Ovary (tissue), 7 donors: ENCODE measurements at regions not wholly inside any gene's neighbourhood (a gene's known extent, or its start where the extent isn't known, plus 50 kb on each side); places are given as distances from the start of the nearest gene placed in this dataset.

Source experiments
- DNase-seq, 5 donors: peaks; one replicate each; pipeline ENCODE4 v3.0.0-alpha.2; 2019 to 2020
- H3K27ac ChIP-seq, 2 donors: fragments of 200-600 bp; one replicate each; pipeline versions ENCODE4 v1.5.1 to v1.8.0; 2019 to 2022
- H3K27me3 ChIP-seq: fragments of 200-600 bp; one replicate; pipeline ENCODE4 v1.8.0; 2022
- H3K36me3 ChIP-seq: fragments of 200-600 bp; sonication (generic); one replicate; pipeline ENCODE4 v1.5.1; 2019
- H3K4me1 ChIP-seq: one replicate; pipeline ENCODE4 v1.8.1; 2013; ENCODE audit warnings: mild to moderate bottlenecking, moderate library complexity; ENCODE audit not compliant: insufficient read depth
- H3K4me3 ChIP-seq: fragments of 200-600 bp; sonication (generic); one replicate; pipeline ENCODE4 v1.5.1; 2017
- H3K9me3 ChIP-seq, 2 donors: fragments of 200-600 bp in 1 of 2; sonication (generic) in 1 of 2; one replicate each; pipeline versions ENCODE4 v1.5.1 to v1.8.1; 2013 to 2019; ENCODE audit warnings: mild to moderate bottlenecking in 1 of 2, moderate library complexity in 1 of 2
- CTCF ChIP-seq, 3 donors: fragments of 450-650 bp in 2 of 3; fragments of 200-600 bp in 1 of 3; IDR thresholded peaks; one replicate each; pipeline versions ENCODE4 v1.5.1 to v1.8.0; 2016 to 2022; ENCODE audit warnings: antibody characterized with exemption in 3 of 3, mild to moderate bottlenecking in 1 of 3
- EP300 ChIP-seq: sonication (generic); formaldehyde crosslinking; IDR thresholded peaks from one replicate; pipeline ENCODE4 v1.6.1; 2017; ENCODE audit warnings: antibody characterized with exemption
- POLR2A ChIP-seq: fragments of 450-650 bp; IDR thresholded peaks from one replicate; pipeline ENCODE4 v1.6.1; 2017; ENCODE audit warnings: antibody characterized with exemption, mild to moderate bottlenecking, moderate library complexity
- WGBS, 3 donors: extraction: QIAGEN DNeasy Blood & Tissue Kit in 1 of 3; methylation state at CpG; one replicate each; pipeline versions ENCODE4 v1.1.5 to v1.1.7; 2013 to 2017; 5-methylcytosine and 5-hydroxymethylcytosine counted together
- intact Hi-C, 4 donors: fragments of 100-400 bp; cut with DNase I; formaldehyde crosslinking; loops; one replicate each; pipeline versions ENCODE4 v1.11.0 to v1.15.1; 2022 to 2023
- donor health status: DM: no; HTN: no; CAD: no; lungs with moderate emphysema.
- donor health status: DM: no; HTN: no; CAD: no.
- donor health status: Bipolar disorder and iron deficiency.
- donor health status: DM: no; HTN: no; CAD: no.
- donor health status: DM: yes; HTN: yes; CAD: no.

GRCh38 chr14:101132588-101132987 lies 229.1 kb upstream of the RTL1 start:
- Histone ChIP-seq H3K27ac (no peak overlapping the region), H3K4me1 (no peaks in the 10 kb centered on the region), H3K27me3 (no peaks in the 10 kb centered on the region), H3K4me3 (no peak overlapping the region), H3K36me3 (no peaks in the 10 kb centered on the region), H3K9me3 (no peaks in the 10 kb centered on the region)
- intact Hi-C loops, result no loop called here
- TF ChIP-seq POLR2A, result no peak
- TF ChIP-seq CTCF (IDR thresholded peaks at IDR 0.05), result no peak
- TF ChIP-seq EP300, result no peak
- no peak for DNase-seq
- WGBS, 3 donors, result 55 to 73% (median 71%) methylated on average over 7 of the region's 7 CpGs

GRCh38 chr14:101133068-101133467 lies 229.5 kb upstream of the RTL1 start:
- DNase-seq, result no peak
- H3K27ac ChIP-seq, result no peak overlapping the region
- H3K4me3 ChIP-seq, result no peak overlapping the region
- no peaks in the 10 kb centered on the region for H3K4me1 ChIP-seq
- TF ChIP-seq EP300, result no peak
- no peak for TF ChIP-seq CTCF (IDR thresholded peaks at IDR 0.05)
- 79 to 89% (median 87%) methylated on average over 8 of the region's 8 CpGs for WGBS, 3 donors
- H3K27me3 ChIP-seq, result no peaks in the 10 kb centered on the region
- H3K9me3 ChIP-seq, result no peaks in the 10 kb centered on the region
- H3K36me3 ChIP-seq, result no peaks in the 10 kb centered on the region
- intact Hi-C loops, result no loop called here

- no peak overlapping the region for H3K4me3 ChIP-seq
- no peak for DNase-seq
- H3K4me1 ChIP-seq, result no peaks in the 10 kb centered on the region
- H3K36me3 ChIP-seq, result no peaks in the 10 kb centered on the region
- 78 to 87% (median 79%) methylated on average over 12 of the region's 12 CpGs for WGBS, 3 donors
- TF ChIP-seq CTCF (IDR thresholded peaks at IDR 0.05) (no peak), EP300 (no peak), POLR2A (no peak)
- intact Hi-C loops, result no loop called here
- no peaks in the 10 kb centered on the region for H3K27me3 ChIP-seq
- no peaks in the 10 kb centered on the region for H3K9me3 ChIP-seq
- no peak overlapping the region for H3K27ac ChIP-seq
Observed at GRCh38 chr14:101134161-101134631, 230.7 kb upstream of the RTL1 start.

- WGBS, 3 donors, result 74 to 83% (median 78%) methylated on average over 13 of the region's 13 CpGs
- Histone ChIP-seq H3K4me3 (no peak overlapping the region), H3K9me3 (no peaks in the 10 kb centered on the region), H3K27ac (no peak overlapping the region), H3K27me3 (no peaks in the 10 kb centered on the region), H3K36me3 (no peaks in the 10 kb centered on the region), H3K4me1 (no peaks in the 10 kb centered on the region)
- no peak for DNase-seq
- intact Hi-C loops, result no loop called here
- no peak for TF ChIP-seq POLR2A
- no peak for TF ChIP-seq CTCF (IDR thresholded peaks at IDR 0.05)
- TF ChIP-seq EP300, result no peak
Observed at GRCh38 chr14:101134851-101135433, 231.4 kb upstream of the RTL1 start.
